IMR-90 (cell line): ENCODE measurements at regions not wholly inside any gene's neighbourhood (a gene's known extent, or its start where the extent isn't known, plus 50 kb on each side); places are given as distances from the start of the nearest gene placed in this dataset.
A peak's percentile ranks its signal among the peaks of the same experiment; 100 is the strongest.

ENCODE experiments used
- ATAC-seq: fragments of 200-7000 bp; cut with Tn5 transposase; 2 replicates; pipeline ENCODE4 v1.9.1; 2020; ENCODE audit warnings: low read depth, mild to moderate bottlenecking, moderate library complexity
- BruUV-seq: library from RNA; stranded (reverse); fragments of 400-500 nt; replicated peaks from 2 replicates; lab custom pipeline; 2021; lab: Mats Ljungman, UMichigan
- CTCF ChIA-PET: fragments of 300-600 bp; formaldehyde crosslinking; extraction: SDS; loops from one replicate; lab custom pipeline; 2021; ENCODE audit warnings: antibody characterized with exemption; lab: Yijun Ruan, JAX
- POLR2A ChIA-PET: fragments of 300-600 bp; sonication (Branson Sonifier 250); formaldehyde crosslinking; loops from one replicate; lab custom pipeline; 2022; ENCODE audit warnings: antibody characterized with exemption; ENCODE audit not compliant: unreplicated experiment; lab: Charles Lee
- DNase-seq: peaks from one replicate; pipeline ENCODE4 v3.0.0; 2013
- H2AFZ ChIP-seq: replicated peaks from 2 replicates; pipeline ENCODE3; 2013; ENCODE audit warnings: low read length, mild to moderate bottlenecking; ENCODE audit not compliant: poor library complexity
- H2AK5ac ChIP-seq: 2 replicates; pipeline ENCODE4 v1.6.1; 2013; ENCODE audit warnings: low read depth, low read length, inconsistent platforms
- H2AK9ac ChIP-seq: replicated peaks from 2 replicates; pipeline ENCODE3; 2013; ENCODE audit warnings: mild to moderate bottlenecking, low read depth, low read length, moderate library complexity; ENCODE audit not compliant: poor library complexity
- H2BK120ac ChIP-seq: 2 replicates; pipeline ENCODE4 v1.6.1; 2013; ENCODE audit warnings: low read depth, low read length, inconsistent platforms
- H2BK15ac ChIP-seq: 3 replicates; pipeline ENCODE4 v1.6.1; 2013; ENCODE audit warnings: low read depth, low read length, inconsistent platforms
- H2BK20ac ChIP-seq: 2 replicates; pipeline ENCODE4 v1.6.1; 2013; ENCODE audit warnings: low read depth, mild to moderate bottlenecking, inconsistent platforms, low read length, moderate library complexity
- H2BK5ac ChIP-seq: 2 replicates; pipeline ENCODE4 v1.6.1; 2013; ENCODE audit warnings: mild to moderate bottlenecking, low read depth, low read length, inconsistent platforms; ENCODE audit not compliant: poor library complexity, severe bottlenecking
- H3K14ac ChIP-seq: replicated peaks from 2 replicates; pipeline ENCODE4 v1.6.1; 2013; ENCODE audit warnings: low read depth, low read length, inconsistent platforms
- H3K18ac ChIP-seq: 2 replicates; pipeline ENCODE4 v1.6.1; 2013; ENCODE audit warnings: low read depth, low read length, control low read depth
- H3K23ac ChIP-seq: 2 replicates; pipeline ENCODE4 v1.6.1; 2013; ENCODE audit warnings: low read depth, low read length, inconsistent platforms
- H3K27ac ChIP-seq: 2 replicates; pipeline ENCODE4 v1.5.1; 2013; ENCODE audit warnings: mild to moderate bottlenecking, control low read depth, low read length; ENCODE audit not compliant: insufficient read depth
- H3K27me3 ChIP-seq: 2 replicates; pipeline ENCODE4 v1.6.1; 2013; ENCODE audit warnings: low read length; ENCODE audit not compliant: control insufficient read depth, insufficient read depth
- H3K36me3 ChIP-seq: 2 replicates; pipeline ENCODE4 v1.6.1; 2013; ENCODE audit warnings: low read length, mixed read lengths; ENCODE audit not compliant: control insufficient read depth, insufficient read depth
- H3K4ac ChIP-seq: 2 replicates; pipeline ENCODE4 v1.6.1; 2013; ENCODE audit warnings: low read depth, low read length, inconsistent platforms
- H3K4me1 ChIP-seq: 2 replicates; pipeline ENCODE4 v1.6.1; 2013; ENCODE audit warnings: low read length, mixed read lengths; ENCODE audit not compliant: control insufficient read depth, insufficient read depth
- H3K4me2 ChIP-seq: 2 replicates; pipeline ENCODE4 v1.6.1; 2013; ENCODE audit warnings: low read depth, mild to moderate bottlenecking, control low read depth, low read length, moderate library complexity
- H3K4me3 ChIP-seq: 2 replicates; pipeline ENCODE4 v1.5.1; 2013; ENCODE audit warnings: low read depth, mild to moderate bottlenecking, control low read depth, low read length, moderate library complexity; ENCODE audit not compliant: insufficient read depth
- H3K56ac ChIP-seq: 2 replicates; pipeline ENCODE4 v1.6.1; 2013; ENCODE audit warnings: low read length, inconsistent platforms; ENCODE audit not compliant: insufficient read depth; ENCODE audit errors: extremely low read depth
- H3K79me1 ChIP-seq, 2 experiments: 2 replicates each; pipeline ENCODE4 v1.6.1; 2013; ENCODE audit warnings: low read length in 2 of 2, inconsistent platforms in 1 of 2, low read depth in 1 of 2
- H3K9ac ChIP-seq: 2 replicates; pipeline ENCODE4 v1.6.1; 2013; ENCODE audit warnings: low read depth, low read length, control low read depth
- H3K9me1 ChIP-seq: 2 replicates; pipeline ENCODE4 v1.6.1; 2013; ENCODE audit warnings: low read length, inconsistent platforms; ENCODE audit not compliant: insufficient read depth
- H3K9me3 ChIP-seq: 2 replicates; pipeline ENCODE4 v1.6.1; 2013; ENCODE audit warnings: low read length; ENCODE audit not compliant: control insufficient read depth, insufficient read depth
- H4K20me1 ChIP-seq: 2 replicates; pipeline ENCODE4 v1.6.1; 2013; ENCODE audit warnings: low read length, inconsistent platforms; ENCODE audit not compliant: insufficient read depth
- H4K5ac ChIP-seq: 2 replicates; pipeline ENCODE4 v1.6.1; 2013; ENCODE audit warnings: mild to moderate bottlenecking, low read depth, low read length, control low read depth
- H4K8ac ChIP-seq, 2 experiments: 2 replicates each; pipeline ENCODE4 v1.6.1; 2013; ENCODE audit warnings: low read depth in 2 of 2, low read length in 2 of 2, control low read depth in 1 of 2, inconsistent platforms in 1 of 2
- H4K91ac ChIP-seq: 2 replicates; pipeline ENCODE4 v1.6.1; 2013; ENCODE audit warnings: low read depth, low read length, inconsistent platforms; ENCODE audit not compliant: insufficient read depth
- CTCF ChIP-seq: conservative IDR thresholded peaks from 2 replicates; pipeline ENCODE4 v1.5.1; 2012; ENCODE audit warnings: mild to moderate bottlenecking, low read depth, low read length, improper control_type of control experiment
- USF2 ChIP-seq: fragments of 150-350 bp; IDR thresholded peaks from 2 replicates; pipeline ENCODE4 v1.6.1; 2017; ENCODE audit warnings: mild to moderate bottlenecking, antibody characterized with exemption, low read length, low read depth
- WGBS, 2 experiments: methylation state at CpG; one replicate each; pipeline versions ENCODE4 v1.1.5 to v1.1.7; 2013; ENCODE audit warnings: missing lambda C conversion rate in 2 of 2; ENCODE audit not compliant: insufficient read length in 1 of 2; ENCODE audit errors: extremely low coverage in 2 of 2; 5-methylcytosine and 5-hydroxymethylcytosine counted together
- dilution Hi-C: fragments of 300-500 bp; cut with HindIII; formaldehyde crosslinking; loops from one replicate; pipeline ENCODE4 v1.14.3; 2018; ENCODE audit warnings: low sequenced_read_pairs; ENCODE audit not compliant: unreplicated experiment
- in situ Hi-C: fragments of 300-500 bp; cut with MboI; formaldehyde crosslinking; loops from 3 replicates; pipeline ENCODE4 v1.14.3; 2019; ENCODE audit warnings: low sequenced_read_pairs, inconsistent platforms, mixed read lengths
- intact Hi-C: fragments of 100-400 bp; cut with micrococcal nuclease; formaldehyde crosslinking; loops from 2 replicates; pipeline ENCODE4 v1.10.0; 2022

- intact Hi-C loops = no loop called here
- Histone ChIP-seq H3K9me1 (no peaks in the 10 kb centered on the region), H3K27me3 (peaks cover 6% of the 10 kb centered on the region), H4K8ac (no peak overlapping the region), H3K4me2 (no peak overlapping the region), H2AK9ac (no peak overlapping the region), H4K91ac (no peak overlapping the region), H2BK20ac (no peak overlapping the region), H3K14ac (no peak overlapping the region), H2AK5ac (no peak overlapping the region), H3K4me1 (peaks cover 3% of the 10 kb centered on the region; the same call in 1 of the 2 replicates), H3K4me3 (no peak overlapping the region), H3K56ac (no peak overlapping the region), H3K23ac (no peak overlapping the region; the same call in 1 of the 2 replicates), H4K5ac (no peak overlapping the region), H4K20me1 (no peaks in the 10 kb centered on the region), H2BK15ac (no peak overlapping the region), H3K18ac (no peak overlapping the region), H2BK5ac (no peak overlapping the region), H3K9me3 (no peaks in the 10 kb centered on the region), H2BK120ac (no peak overlapping the region), H2AFZ (no peak overlapping the region), H3K27ac (no peak overlapping the region), H3K4ac (no peak overlapping the region), H3K9ac (no peak overlapping the region), H3K36me3 (no peaks in the 10 kb centered on the region), H3K79me1 (no peaks in the 10 kb centered on the region)
- DNase-seq (no peak), ATAC-seq (peak; percentile 49)
- ChIA-PET CTCF (interaction anchor here (0.6 kb wide), 1 partner anchor 408 kb away, joined by 3 read pairs; no protein-coding TSS in a partner anchor), POLR2A (no interaction called here)
- no peak for TF ChIP-seq CTCF
- TF ChIP-seq USF2 = no peak
- dilution Hi-C loops = no loop called here
- in situ Hi-C loops = no loop called here
- no CpG with 5 or more reads among the region's 3 CpGs for WGBS, 2 experiments
- BruUV-seq = no TSS peak
Measured at GRCh38 chr17:14942526-14943190, 322.5 kb downstream of the PMP22 start.
